GM23338 (cell line): ENCODE measurements at regions not wholly inside any gene's neighbourhood (a gene's known extent, or its start where the extent isn't known, plus 50 kb on each side); places are given as distances from the start of the nearest gene placed in this dataset.

Experiments used
- ATAC-seq: fragments of 200-7000 bp; cut with Tn5 transposase; 3 replicates; pipeline ENCODE4 v1.9.1; 2020
- DNase-seq: peaks from one replicate; pipeline ENCODE4 v3.0.0-alpha.2; 2015; ENCODE audit warnings: low spot score
- H2AFZ ChIP-seq: fragments of 200-600 bp; sonication (generic); 2 replicates; pipeline ENCODE4 v1.8.0; 2016; ENCODE audit warnings: antibody characterized with exemption, mild to moderate bottlenecking, moderate library complexity
- H3F3A ChIP-seq: fragments of 200-600 bp; sonication (generic); replicated peaks from 2 replicates; pipeline ENCODE4 v1.8.0; 2017; ENCODE audit warnings: antibody characterized with exemption, mixed run types, low read depth
- H3K27ac ChIP-seq: fragments of 200-600 bp; sonication (generic); 2 replicates; pipeline ENCODE4 v1.6.1; 2016; ENCODE audit warnings: low read depth
- H3K27me3 ChIP-seq: fragments of 200-600 bp; sonication (generic); 2 replicates; pipeline ENCODE4 v1.8.0; 2016; ENCODE audit warnings: mild to moderate bottlenecking, mixed run types, moderate library complexity; ENCODE audit not compliant: insufficient read depth
- H3K36me3 ChIP-seq: fragments of 200-600 bp; sonication (generic); 2 replicates; pipeline ENCODE4 v1.8.0; 2016; ENCODE audit warnings: mild to moderate bottlenecking; ENCODE audit not compliant: insufficient read depth
- H3K4me1 ChIP-seq: fragments of 200-600 bp; sonication (generic); 2 replicates; pipeline ENCODE4 v1.8.0; 2016; ENCODE audit warnings: mild to moderate bottlenecking, moderate library complexity; ENCODE audit not compliant: insufficient read depth
- H3K4me2 ChIP-seq: fragments of 200-600 bp; sonication (generic); 2 replicates; pipeline ENCODE4 v1.7.1; 2017; ENCODE audit warnings: mixed run types
- H3K4me3 ChIP-seq: fragments of 200-600 bp; sonication (generic); 2 replicates; pipeline ENCODE4 v1.6.1; 2016; ENCODE audit warnings: mixed run types
- H3K79me2 ChIP-seq: fragments of 200-600 bp; sonication (generic); replicated peaks from 2 replicates; pipeline ENCODE4 v1.8.0; 2017; ENCODE audit warnings: mild to moderate bottlenecking; ENCODE audit not compliant: insufficient read depth
- H3K9me2 ChIP-seq: fragments of 200-600 bp; sonication (generic); 2 replicates; pipeline ENCODE4 v1.8.0; 2017; ENCODE audit not compliant: insufficient read depth
- H4K20me1 ChIP-seq: fragments of 200-600 bp; sonication (generic); replicated peaks from 2 replicates; pipeline ENCODE4 v1.8.0; 2017; ENCODE audit warnings: mild to moderate bottlenecking; ENCODE audit not compliant: insufficient read depth
- H3K27ac Mint-ChIP-seq: 2 replicates; pipeline ENCODE4 v1.8.0; 2020; ENCODE audit warnings: inconsistent platforms, mild to moderate bottlenecking, moderate library complexity, mixed read lengths
- H3K27me3 Mint-ChIP-seq: 3 replicates; pipeline ENCODE4 v1.8.0; 2022; ENCODE audit warnings: low read depth, mild to moderate bottlenecking, moderate library complexity, mixed read lengths, inconsistent platforms; ENCODE audit not compliant: insufficient read depth, poor library complexity
- H3K36me3 Mint-ChIP-seq: 3 replicates; pipeline ENCODE4 v1.8.0; 2021; ENCODE audit warnings: low read depth, mild to moderate bottlenecking, inconsistent platforms, moderate library complexity, mixed read lengths
- H3K4me1 Mint-ChIP-seq: 3 replicates; pipeline ENCODE4 v1.8.0; 2020; ENCODE audit warnings: mild to moderate bottlenecking, inconsistent platforms, mixed read lengths
- H3K4me3 Mint-ChIP-seq: 3 replicates; pipeline ENCODE4 v1.8.0; 2021; ENCODE audit warnings: moderate library complexity, mild to moderate bottlenecking, inconsistent platforms, mixed read lengths
- H3K9me3 Mint-ChIP-seq: 3 replicates; pipeline ENCODE4 v1.8.0; 2020; ENCODE audit warnings: moderate library complexity, mild to moderate bottlenecking, inconsistent platforms, mixed read lengths
- CREB1 ChIP-seq: fragments of 250-450 bp; sonication (Bioruptor Pico); IDR thresholded peaks from 2 replicates; pipeline ENCODE4 v1.5.0; 2020; ENCODE audit warnings: low read depth, mild to moderate bottlenecking, moderate library complexity
- ETS1 ChIP-seq: IDR thresholded peaks from 2 replicates; pipeline ENCODE4 v1.6.1; 2016; ENCODE audit warnings: antibody characterized with exemption
- STAT1 ChIP-seq: IDR thresholded peaks from one replicate; pipeline ENCODE4 v1.6.1; 2016; ENCODE audit warnings: antibody characterized with exemption; ENCODE audit not compliant: unreplicated experiment
- TF ChIP-seq, protein P1 (sequence below): fragments of 250-450 bp; sonication (Bioruptor Pico); IDR thresholded peaks from 2 replicates; pipeline ENCODE4 v1.5.0; 2020; ENCODE audit warnings: mild to moderate bottlenecking, moderate library complexity

DNA sequence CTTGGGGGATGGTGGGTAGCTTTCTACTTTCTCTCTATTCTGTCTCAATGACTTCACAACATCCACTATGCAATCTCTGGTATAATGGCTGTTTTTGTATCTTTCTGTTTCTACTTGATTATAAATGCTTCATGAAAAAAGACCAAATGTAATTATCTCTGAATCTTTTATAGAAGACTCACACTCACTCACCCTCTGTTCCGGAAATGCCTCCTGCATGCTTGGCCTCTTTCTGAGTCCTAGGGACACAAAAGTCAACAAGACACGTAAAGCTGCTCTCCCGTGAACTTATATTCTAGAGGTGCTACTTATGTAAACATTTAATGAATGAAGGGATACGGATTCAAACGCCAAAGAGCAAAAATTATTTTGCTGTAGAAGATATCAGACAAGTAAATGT is 502.2 kb upstream of the SOX11 start:
- H3K9me3 Mint-ChIP-seq = peaks cover 62% of the 10 kb centered on the region
- ATAC-seq (no peak), DNase-seq (no peak)
- H3F3A ChIP-seq = no peaks in the 10 kb centered on the region
- H3K27ac Mint-ChIP-seq = no peak overlapping the region
- no peak overlapping the region for H2AFZ ChIP-seq
- H3K36me3 ChIP-seq = no peaks in the 10 kb centered on the region
- peaks cover 18% of the 10 kb centered on the region for H3K4me1 Mint-ChIP-seq
- no peak overlapping the region for H3K4me3 Mint-ChIP-seq
- H3K9me2 ChIP-seq = no peaks in the 10 kb centered on the region
- H4K20me1 ChIP-seq = no peaks in the 10 kb centered on the region
- no peak for TF ChIP-seq CREB1 (CRISPR knock-in tag)
- TF ChIP-seq, protein P1, sequence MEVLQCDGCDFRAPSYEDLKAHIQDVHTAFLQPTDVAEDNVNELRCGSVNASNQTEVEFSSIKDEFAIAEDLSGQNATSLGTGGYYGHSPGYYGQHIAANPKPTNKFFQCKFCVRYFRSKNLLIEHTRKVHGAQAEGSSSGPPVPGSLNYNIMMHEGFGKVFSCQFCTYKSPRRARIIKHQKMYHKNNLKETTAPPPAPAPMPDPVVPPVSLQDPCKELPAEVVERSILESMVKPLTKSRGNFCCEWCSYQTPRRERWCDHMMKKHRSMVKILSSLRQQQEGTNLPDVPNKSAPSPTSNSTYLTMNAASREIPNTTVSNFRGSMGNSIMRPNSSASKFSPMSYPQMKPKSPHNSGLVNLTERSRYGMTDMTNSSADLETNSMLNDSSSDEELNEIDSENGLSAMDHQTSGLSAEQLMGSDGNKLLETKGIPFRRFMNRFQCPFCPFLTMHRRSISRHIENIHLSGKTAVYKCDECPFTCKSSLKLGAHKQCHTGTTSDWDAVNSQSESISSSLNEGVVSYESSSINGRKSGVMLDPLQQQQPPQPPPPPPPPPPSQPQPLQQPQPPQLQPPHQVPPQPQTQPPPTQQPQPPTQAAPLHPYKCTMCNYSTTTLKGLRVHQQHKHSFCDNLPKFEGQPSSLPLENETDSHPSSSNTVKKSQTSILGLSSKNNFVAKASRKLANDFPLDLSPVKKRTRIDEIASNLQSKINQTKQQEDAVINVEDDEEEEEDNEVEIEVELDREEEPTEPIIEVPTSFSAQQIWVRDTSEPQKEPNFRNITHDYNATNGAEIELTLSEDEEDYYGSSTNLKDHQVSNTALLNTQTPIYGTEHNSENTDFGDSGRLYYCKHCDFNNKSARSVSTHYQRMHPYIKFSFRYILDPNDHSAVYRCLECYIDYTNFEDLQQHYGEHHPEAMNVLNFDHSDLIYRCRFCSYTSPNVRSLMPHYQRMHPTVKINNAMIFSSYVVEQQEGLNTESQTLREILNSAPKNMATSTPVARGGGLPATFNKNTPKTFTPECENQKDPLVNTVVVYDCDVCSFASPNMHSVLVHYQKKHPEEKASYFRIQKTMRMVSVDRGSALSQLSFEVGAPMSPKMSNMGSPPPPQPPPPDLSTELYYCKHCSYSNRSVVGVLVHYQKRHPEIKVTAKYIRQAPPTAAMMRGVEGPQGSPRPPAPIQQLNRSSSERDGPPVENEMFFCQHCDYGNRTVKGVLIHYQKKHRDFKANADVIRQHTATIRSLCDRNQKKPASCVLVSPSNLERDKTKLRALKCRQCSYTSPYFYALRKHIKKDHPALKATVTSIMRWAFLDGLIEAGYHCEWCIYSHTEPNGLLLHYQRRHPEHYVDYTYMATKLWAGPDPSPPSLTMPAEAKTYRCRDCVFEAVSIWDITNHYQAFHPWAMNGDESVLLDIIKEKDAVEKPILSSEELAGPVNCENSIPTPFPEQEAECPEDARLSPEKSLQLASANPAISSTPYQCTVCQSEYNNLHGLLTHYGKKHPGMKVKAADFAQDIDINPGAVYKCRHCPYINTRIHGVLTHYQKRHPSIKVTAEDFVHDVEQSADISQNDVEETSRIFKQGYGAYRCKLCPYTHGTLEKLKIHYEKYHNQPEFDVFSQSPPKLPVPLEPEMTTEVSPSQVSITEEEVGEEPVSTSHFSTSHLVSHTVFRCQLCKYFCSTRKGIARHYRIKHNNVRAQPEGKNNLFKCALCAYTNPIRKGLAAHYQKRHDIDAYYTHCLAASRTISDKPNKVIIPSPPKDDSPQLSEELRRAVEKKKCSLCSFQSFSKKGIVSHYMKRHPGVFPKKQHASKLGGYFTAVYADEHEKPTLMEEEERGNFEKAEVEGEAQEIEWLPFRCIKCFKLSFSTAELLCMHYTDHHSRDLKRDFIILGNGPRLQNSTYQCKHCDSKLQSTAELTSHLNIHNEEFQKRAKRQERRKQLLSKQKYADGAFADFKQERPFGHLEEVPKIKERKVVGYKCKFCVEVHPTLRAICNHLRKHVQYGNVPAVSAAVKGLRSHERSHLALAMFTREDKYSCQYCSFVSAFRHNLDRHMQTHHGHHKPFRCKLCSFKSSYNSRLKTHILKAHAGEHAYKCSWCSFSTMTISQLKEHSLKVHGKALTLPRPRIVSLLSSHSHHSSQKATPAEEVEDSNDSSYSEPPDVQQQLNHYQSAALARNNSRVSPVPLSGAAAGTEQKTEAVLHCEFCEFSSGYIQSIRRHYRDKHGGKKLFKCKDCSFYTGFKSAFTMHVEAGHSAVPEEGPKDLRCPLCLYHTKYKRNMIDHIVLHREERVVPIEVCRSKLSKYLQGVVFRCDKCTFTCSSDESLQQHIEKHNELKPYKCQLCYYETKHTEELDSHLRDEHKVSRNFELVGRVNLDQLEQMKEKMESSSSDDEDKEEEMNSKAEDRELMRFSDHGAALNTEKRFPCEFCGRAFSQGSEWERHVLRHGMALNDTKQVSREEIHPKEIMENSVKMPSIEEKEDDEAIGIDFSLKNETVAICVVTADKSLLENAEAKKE (CRISPR knock-in tag) = no peak
- TF ChIP-seq ETS1 = no peak
- H3K4me1 ChIP-seq = peaks cover 20% of the 10 kb centered on the region
- no peaks in the 10 kb centered on the region for H3K79me2 ChIP-seq
- no peak overlapping the region for H3K4me2 ChIP-seq
- H3K27me3 ChIP-seq = no peaks in the 10 kb centered on the region
- no peaks in the 10 kb centered on the region for H3K27me3 Mint-ChIP-seq
- no peak overlapping the region for H3K4me3 ChIP-seq
- peaks cover 2% of the 10 kb centered on the region; the same call in 1 of the 3 replicates for H3K36me3 Mint-ChIP-seq
- no peak overlapping the region for H3K27ac ChIP-seq

DNA sequence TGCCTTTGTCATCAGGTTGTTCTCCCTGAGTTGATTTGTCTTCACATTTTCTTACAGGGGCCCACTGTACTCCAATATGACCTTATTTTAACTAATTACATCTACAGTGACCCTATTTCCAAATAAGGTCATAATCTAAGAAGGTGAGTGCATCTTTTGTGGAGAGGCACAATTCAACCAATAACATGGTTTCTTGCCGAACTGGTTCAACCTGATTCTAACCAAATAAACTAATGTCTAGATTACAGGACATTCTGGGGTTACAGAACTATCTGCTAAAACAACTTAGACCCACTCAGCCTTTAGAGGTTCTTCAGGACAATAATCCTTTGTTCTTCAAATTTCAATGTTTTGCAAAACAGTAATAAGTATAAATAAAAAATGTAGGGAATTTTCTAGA is 496.5 kb upstream of the SOX11 start:
- Histone ChIP-seq H3K27me3 (no peaks in the 10 kb centered on the region), H3K4me3 (no peak overlapping the region), H3K36me3 (no peaks in the 10 kb centered on the region), H3F3A (no peaks in the 10 kb centered on the region), H3K9me2 (no peaks in the 10 kb centered on the region), H4K20me1 (no peaks in the 10 kb centered on the region), H3K27ac (no peak overlapping the region), H3K4me1 (peaks cover 7% of the 10 kb centered on the region; the same call in 1 of the 2 replicates), H3K4me2 (no peak overlapping the region), H2AFZ (no peak overlapping the region), H3K79me2 (no peaks in the 10 kb centered on the region)
- no peak for TF ChIP-seq STAT1
- no peak for TF ChIP-seq ETS1
- ATAC-seq (no peak), DNase-seq (no peak)
- H3K4me3 Mint-ChIP-seq = no peak overlapping the region
- H3K9me3 Mint-ChIP-seq = peaks cover 43% of the 10 kb centered on the region
- no peaks in the 10 kb centered on the region for H3K27me3 Mint-ChIP-seq
- no peak overlapping the region for H3K27ac Mint-ChIP-seq
- H3K4me1 Mint-ChIP-seq = peaks cover 12% of the 10 kb centered on the region
- peaks cover 2% of the 10 kb centered on the region; the same call in 1 of the 3 replicates for H3K36me3 Mint-ChIP-seq
